WI38 (cell line): ENCODE measurements at regions not wholly inside any gene's neighbourhood (a gene's known extent, or its start where the extent isn't known, plus 50 kb on each side); places are given as distances from the start of the nearest gene placed in this dataset.

Experiments
- H3K4me3 ChIP-seq: 2 replicates; pipeline ENCODE4 v1.5.1; 2011; ENCODE audit warnings: low read depth, mild to moderate bottlenecking, control low read depth, low read length
- CTCF ChIP-seq: IDR thresholded peaks from 2 replicates; pipeline ENCODE4 v1.5.1; 2012; ENCODE audit warnings: low read depth, mild to moderate bottlenecking, control low read depth, low read length

- TF ChIP-seq CTCF, result no peak
- H3K4me3 ChIP-seq, result no peak overlapping the region
Measured at GRCh38 chr5:3845230-3845629, 249.6 kb downstream of the IRX1 start.

GRCh38 chr5:3852161-3852916 is 256.7 kb downstream of the IRX1 start:
- no peak for TF ChIP-seq CTCF

GRCh38 chr5:3853362-3853761 is 257.7 kb downstream of the IRX1 start:
- no peak overlapping the region for H3K4me3 ChIP-seq
- no peak for TF ChIP-seq CTCF

More at GRCh38 chr5:3852161-3852916, 256.7 kb downstream of the IRX1 start:
- H3K4me3 ChIP-seq, result no peak overlapping the region

GRCh38 chr5:3854188-3854821 is 258.7 kb downstream of the IRX1 start:
- TF ChIP-seq CTCF, result no peak
- no peak overlapping the region for H3K4me3 ChIP-seq

- TF ChIP-seq CTCF, result no peak
- H3K4me3 ChIP-seq, result no peak overlapping the region
Measured at GRCh38 chr5:3856036-3856435, 260.4 kb downstream of the IRX1 start.

- no peak for TF ChIP-seq CTCF
- H3K4me3 ChIP-seq, result no peak overlapping the region
Measured at GRCh38 chr5:3858524-3858923, 262.9 kb downstream of the IRX1 start.

- TF ChIP-seq CTCF, result no peak
- H3K4me3 ChIP-seq, result no peak overlapping the region
Measured at GRCh38 chr5:3862906-3863305, 267.3 kb downstream of the IRX1 start.
